GM21423 (cell line): ENCODE measurements at regions not wholly inside any gene's neighbourhood (a gene's known extent, or its start where the extent isn't known, plus 50 kb on each side); places are given as distances from the start of the nearest gene placed in this dataset.

Experiments used
- ATAC-seq: cut with Tn5 transposase; IDR thresholded peaks from one replicate; pipeline ENCODE4 v1.9.1; 2021; ENCODE audit warnings: mild to moderate bottlenecking, moderate library complexity; ENCODE audit not compliant: unreplicated experiment

GRCh38 chr3:42037318-42037945, 53.7 kb upstream of the TRAK1 start:
- ATAC-seq, result no peak

DNA sequence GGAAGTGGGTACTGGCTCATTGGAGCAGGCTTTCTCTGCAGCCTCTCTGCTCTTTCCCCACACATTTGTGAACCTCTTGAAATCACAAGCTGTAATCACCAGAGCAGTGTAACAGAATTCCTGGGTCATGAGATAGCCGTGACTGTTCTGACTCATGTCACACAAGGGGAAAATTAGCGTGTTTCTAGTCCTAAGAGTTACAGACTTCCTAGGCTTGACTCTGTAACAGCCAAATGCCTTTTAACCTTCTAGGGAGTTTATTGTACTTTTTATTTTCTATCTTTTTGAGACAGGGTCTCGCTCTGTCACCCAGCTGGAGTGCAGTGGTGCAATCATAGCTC, 54.7 kb upstream of the TRAK1 start:
- no peak for ATAC-seq

GRCh38 chr3:42035816-42036482, 55.2 kb upstream of the TRAK1 start:
- ATAC-seq, result no peak

DNA sequence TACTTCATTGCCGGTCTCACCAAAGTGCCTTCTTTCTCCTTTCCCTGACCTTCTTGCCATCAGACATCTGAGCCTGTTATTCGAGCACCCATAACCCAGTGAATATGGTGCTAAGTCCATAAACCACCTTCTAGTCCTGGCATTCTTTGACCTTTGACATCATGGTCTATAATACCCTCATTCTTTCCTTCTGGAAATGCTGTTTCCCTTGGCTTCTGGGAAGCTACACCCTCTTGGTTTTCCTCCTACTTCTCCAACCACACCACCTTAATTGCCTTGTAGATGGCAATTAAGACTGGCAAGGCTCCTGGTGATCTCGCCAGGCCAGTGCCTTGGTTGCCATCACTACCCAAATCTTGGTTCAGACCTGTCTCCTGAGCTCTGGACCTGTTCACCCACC, 56.1 kb upstream of the TRAK1 start:
- ATAC-seq, result no peak

DNA sequence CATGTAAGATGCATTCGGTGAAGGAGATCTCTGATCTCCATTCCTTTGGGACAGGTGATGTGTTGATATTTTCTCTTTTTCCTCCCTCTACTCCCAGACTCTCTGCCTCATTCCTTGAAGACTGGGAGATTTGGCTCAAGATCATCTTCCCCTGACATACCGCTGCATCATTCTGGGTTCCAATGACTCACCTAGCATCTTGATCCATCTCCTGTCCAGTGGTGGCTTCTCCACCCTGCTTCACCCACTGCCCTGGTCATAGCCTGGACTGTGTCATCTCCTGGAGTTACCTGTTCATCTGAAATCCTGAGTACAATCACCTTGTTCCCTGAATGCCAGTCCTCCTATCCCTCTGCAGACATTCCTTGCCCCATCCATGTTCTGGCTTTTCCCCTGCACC, 57.4 kb upstream of the TRAK1 start:
- no peak for ATAC-seq

- no peak for ATAC-seq
These were observed 58.3 kb upstream of the TRAK1 start for GRCh38 chr3:42032693-42033349.

DNA sequence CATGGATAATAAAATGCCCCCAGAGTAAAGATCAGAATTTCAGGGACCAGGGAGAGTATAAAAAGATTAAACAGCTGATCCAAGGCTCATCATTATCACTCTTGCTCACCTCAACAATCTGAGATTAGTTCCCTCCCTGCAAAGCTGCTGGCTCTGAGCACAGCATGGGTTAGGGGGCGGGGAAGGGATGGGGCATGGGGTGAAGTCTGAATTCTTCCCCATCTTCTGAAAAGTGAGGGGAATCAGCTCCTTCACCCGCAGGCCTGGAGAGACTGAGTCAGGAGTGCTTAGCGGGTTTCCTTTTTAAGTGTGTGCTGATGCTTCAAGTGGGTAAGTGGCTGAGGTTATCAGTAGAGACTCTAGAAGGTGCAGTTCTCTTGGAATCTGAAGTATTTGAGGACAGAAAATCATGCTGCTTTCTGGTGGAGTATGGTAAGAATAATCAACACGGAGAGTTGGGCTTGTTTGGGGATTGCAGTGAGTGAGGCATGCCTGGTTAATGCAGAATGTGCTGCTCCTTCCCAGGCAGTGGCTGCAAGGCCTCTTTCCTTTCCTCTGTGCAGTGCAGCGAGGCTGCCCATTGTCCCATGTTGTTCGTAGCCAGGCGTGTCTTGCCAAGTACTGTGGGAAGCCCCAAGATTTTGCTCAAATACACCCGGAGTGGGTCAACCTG, 59.2 kb upstream of the TRAK1 start:
- ATAC-seq, result no peak

DNA sequence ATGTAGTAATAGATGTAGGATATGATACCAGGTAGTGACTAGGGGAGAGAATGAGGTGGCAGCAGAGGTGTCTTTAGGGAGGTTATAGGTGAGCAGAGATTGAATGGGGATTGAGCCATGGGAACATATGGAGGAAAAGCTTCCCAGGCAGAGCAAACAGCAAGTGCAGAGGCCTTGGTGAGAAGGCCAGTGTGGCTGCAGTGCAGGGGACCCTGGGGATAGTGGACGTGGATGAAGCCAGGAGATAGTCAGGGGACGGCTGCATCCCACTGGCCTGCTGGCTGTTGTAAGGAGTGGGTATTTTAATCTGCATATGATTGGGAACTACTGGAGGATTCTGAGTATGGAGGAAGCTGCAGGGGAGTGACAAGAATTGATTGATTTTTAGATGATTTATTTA, 62.7 kb upstream of the TRAK1 start:
- ATAC-seq, result no peak

DNA sequence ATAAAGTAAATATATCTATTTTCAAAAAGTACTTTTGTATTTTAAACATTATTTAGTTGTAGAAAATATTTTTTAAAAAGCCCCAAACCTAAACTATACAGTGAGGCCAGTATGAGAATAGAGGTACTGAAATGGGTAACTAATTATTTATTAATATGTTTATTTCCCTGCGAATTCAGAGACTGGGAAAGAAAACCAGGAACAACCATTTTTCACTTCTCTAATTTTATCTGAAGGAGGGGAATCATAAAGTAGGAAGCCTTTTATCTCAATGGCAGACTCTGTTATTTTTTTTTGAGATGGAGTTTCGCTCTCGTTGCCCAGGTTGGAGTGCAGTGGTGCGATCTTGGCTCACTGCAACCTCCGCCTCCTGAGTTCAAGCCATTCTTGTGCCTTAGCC, 63.6 kb upstream of the TRAK1 start:
- ATAC-seq, result no peak

- ATAC-seq, result peak; percentile 75
These were observed 63.7 kb upstream of the ULK4 start for GRCh38 chr3:42025370-42026138.

- no peak for ATAC-seq
These were observed 62.9 kb upstream of the ULK4 start for GRCh38 chr3:42024591-42025351.

- no peak for ATAC-seq
These were observed 61.5 kb upstream of the ULK4 start for GRCh38 chr3:42023380-42023779.

GRCh38 chr3:42022355-42022754, 60.5 kb upstream of the ULK4 start:
- ATAC-seq, result no peak

DNA sequence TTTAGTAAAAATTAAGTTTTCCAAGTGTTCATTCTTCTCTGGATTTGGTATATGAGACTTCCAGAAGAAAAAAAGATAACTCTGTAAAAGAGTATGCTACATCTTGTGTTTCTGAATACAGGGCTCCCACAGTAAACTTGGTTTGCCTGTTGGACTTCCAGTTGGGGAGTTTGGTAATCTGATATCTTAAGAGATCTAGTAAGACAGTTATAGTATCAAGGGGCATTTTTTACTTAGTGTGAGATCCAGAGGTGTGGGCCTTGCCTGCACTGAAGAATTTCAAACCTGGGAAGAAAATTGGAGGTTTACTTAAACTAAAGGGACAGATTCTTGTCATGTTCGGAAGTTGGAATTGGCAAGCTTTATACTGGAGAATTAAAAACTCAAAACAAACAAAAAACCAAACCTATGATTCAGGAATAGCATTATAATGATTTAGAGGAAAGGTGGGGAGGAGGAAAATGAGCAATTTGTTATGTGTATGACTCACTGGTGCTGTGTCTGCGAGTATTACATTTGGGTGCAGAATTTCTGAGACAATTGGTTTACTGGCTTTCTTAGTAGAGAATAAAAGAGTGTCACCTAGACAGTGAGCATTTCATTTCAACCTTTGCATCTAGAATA, 58.9 kb upstream of the ULK4 start:
- no peak for ATAC-seq

DNA sequence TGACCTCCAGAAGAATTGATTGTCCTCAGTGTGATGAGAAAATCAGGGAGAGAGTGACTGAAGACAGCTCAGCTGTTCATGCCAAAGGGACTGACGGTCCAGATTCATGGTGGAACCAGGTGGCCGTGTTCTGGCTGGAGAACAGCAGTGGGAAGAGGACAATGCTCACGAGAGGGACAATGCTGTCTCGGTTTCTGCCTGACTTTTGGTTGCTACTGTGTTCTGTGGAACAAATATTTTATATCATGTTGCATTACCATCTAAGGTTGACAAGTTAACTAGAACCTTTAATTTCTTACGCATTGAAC, 58.0 kb upstream of the ULK4 start:
- ATAC-seq, result no peak

- no peak for ATAC-seq
These were observed 57.4 kb upstream of the ULK4 start for GRCh38 chr3:42019144-42019952.

- peak; percentile 13 for ATAC-seq
These were observed 53.1 kb upstream of the ULK4 start for GRCh38 chr3:42014921-42015533.

- ATAC-seq, result no peak
These were observed 52.6 kb upstream of the ULK4 start for GRCh38 chr3:42014458-42014920.
